ENCODE measurements at regions not wholly inside any gene's neighbourhood (a gene's known extent, or its start where the extent isn't known, plus 50 kb on each side); places are given as distances from the start of the nearest gene placed in this dataset.

DNA sequence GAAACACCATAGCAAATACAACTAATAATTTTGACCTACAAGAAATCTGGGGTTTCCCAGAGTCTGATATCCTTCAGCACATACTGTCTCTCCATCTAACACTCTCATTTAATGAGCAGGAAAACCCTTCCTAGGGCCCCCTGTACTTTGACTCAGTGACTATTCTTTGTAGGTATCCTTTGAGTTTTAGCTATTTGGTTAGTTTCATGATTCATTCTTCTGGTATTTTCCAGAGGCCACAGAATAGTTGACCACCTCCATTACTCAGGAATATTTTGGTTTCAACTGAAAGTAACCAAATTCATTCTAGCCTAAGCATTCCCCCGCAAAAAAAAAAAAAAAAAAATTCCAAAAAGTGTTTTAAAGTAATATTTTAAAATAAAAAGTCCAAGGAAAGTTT lies 140.0 kb downstream of the IDS start:
- Histone ChIP-seq H3K4me3 (ENCODE audit: low read length) (no peak overlapping the region), H3K27me3 (ENCODE audit: low read depth, low read length) (no peaks in the 10 kb centered on the region), H3K4me2 (ENCODE audit: low read length) (no peak overlapping the region), H4K20me1 (ENCODE audit: insufficient read depth, low read length) (no peaks in the 10 kb centered on the region), H3K9ac (ENCODE audit: low read length) (no peak overlapping the region), H3K36me3 (replicated peaks; ENCODE audit: low read depth, low read length) (no peaks in the 10 kb centered on the region), H3K79me2 (ENCODE audit: low read length) (no peaks in the 10 kb centered on the region), H3K9me3 (ENCODE audit: insufficient read depth, low read length) (no peaks in the 10 kb centered on the region), H2AFZ (ENCODE audit: low read depth, low read length) (no peak overlapping the region), H3K4me1 (ENCODE audit: low read length) (no peaks in the 10 kb centered on the region), H3K27ac (ENCODE audit: low read length) (no peak overlapping the region)
- TF ChIP-seq, protein P1, sequence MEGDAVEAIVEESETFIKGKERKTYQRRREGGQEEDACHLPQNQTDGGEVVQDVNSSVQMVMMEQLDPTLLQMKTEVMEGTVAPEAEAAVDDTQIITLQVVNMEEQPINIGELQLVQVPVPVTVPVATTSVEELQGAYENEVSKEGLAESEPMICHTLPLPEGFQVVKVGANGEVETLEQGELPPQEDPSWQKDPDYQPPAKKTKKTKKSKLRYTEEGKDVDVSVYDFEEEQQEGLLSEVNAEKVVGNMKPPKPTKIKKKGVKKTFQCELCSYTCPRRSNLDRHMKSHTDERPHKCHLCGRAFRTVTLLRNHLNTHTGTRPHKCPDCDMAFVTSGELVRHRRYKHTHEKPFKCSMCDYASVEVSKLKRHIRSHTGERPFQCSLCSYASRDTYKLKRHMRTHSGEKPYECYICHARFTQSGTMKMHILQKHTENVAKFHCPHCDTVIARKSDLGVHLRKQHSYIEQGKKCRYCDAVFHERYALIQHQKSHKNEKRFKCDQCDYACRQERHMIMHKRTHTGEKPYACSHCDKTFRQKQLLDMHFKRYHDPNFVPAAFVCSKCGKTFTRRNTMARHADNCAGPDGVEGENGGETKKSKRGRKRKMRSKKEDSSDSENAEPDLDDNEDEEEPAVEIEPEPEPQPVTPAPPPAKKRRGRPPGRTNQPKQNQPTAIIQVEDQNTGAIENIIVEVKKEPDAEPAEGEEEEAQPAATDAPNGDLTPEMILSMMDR (IDR thresholded peaks at IDR 0.05; ENCODE audit: low read depth, low read length), result no peak
- no peak for TF ChIP-seq EZH2phosphoT487 (IDR thresholded peaks at IDR 0.05; ENCODE audit: low read depth)

DNA sequence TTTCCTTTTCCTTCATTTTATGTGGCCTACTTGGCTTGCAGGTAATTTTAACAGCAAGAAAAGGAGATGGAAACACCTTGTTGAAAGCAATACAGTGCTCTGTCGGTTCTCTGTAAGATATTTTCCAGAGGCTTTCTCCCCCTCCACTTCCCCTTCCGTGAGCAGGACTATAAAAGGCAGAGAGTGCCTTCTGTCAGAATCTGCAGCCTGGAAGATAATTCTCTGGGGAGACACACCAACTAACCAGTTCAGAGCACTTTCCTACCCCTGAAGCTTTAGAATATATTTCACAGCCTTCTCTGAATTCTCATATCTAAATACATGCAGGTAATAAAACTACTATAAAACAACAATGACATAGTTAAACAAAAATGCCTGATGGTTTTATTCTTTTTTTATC lies 141.1 kb downstream of the IDS start:
- TF ChIP-seq EZH2phosphoT487 (IDR thresholded peaks at IDR 0.05; ENCODE audit: low read depth), result no peak
- TF ChIP-seq, protein P1 (IDR thresholded peaks at IDR 0.05; ENCODE audit: low read depth, low read length), result no peak
- no peak overlapping the region for H3K4me2 ChIP-seq (ENCODE audit: low read length)

DNA sequence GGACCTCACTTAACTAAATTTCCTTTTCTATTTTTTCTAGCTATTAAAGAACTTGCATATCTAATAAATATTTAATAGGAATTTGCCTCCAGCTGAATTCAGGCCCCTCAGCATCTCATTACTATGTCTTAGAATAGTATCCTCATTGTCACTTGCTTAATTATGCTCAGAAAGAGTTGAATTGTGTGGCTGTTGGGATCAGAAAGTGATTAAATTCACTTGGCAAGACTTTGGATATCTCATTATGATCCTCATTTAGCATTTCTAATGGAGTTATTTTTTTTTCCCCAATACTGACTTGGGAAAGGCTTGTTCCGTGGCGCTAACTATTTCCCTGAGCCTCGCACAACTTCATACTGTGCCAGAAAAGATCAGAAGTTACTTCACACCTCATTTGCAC lies 158.8 kb downstream of the IDS start:
- H3K9me3 ChIP-seq (ENCODE audit: insufficient read depth, low read length), result no peaks in the 10 kb centered on the region
- no peak overlapping the region for H2AFZ ChIP-seq (ENCODE audit: low read depth, low read length)
- no peak overlapping the region for H3K27ac ChIP-seq (ENCODE audit: low read length)
- H3K4me1 ChIP-seq (ENCODE audit: low read length), result no peaks in the 10 kb centered on the region
- no peaks in the 10 kb centered on the region for H3K36me3 ChIP-seq (replicated peaks; ENCODE audit: low read depth, low read length)
- no peak overlapping the region for H3K4me2 ChIP-seq (ENCODE audit: low read length)
- H3K4me3 ChIP-seq (ENCODE audit: low read length), result no peak overlapping the region
- H3K9ac ChIP-seq (ENCODE audit: low read length), result no peak overlapping the region
- no peaks in the 10 kb centered on the region for H4K20me1 ChIP-seq (ENCODE audit: insufficient read depth, low read length)
- no peaks in the 10 kb centered on the region for H3K27me3 ChIP-seq (ENCODE audit: low read depth, low read length)
- TF ChIP-seq, protein P1 (IDR thresholded peaks at IDR 0.05; ENCODE audit: low read depth, low read length), result no peak
- no peak for TF ChIP-seq EZH2phosphoT487 (IDR thresholded peaks at IDR 0.05; ENCODE audit: low read depth)
- H3K79me2 ChIP-seq (ENCODE audit: low read length), result no peaks in the 10 kb centered on the region

More for the DNA sequence above, 141.1 kb downstream of the IDS start:
- Histone ChIP-seq H3K27ac (ENCODE audit: low read length) (no peak overlapping the region), H3K4me3 (ENCODE audit: low read length) (no peak overlapping the region), H2AFZ (ENCODE audit: low read depth, low read length) (no peak overlapping the region), H3K36me3 (replicated peaks; ENCODE audit: low read depth, low read length) (no peaks in the 10 kb centered on the region), H3K27me3 (ENCODE audit: low read depth, low read length) (no peaks in the 10 kb centered on the region), H3K79me2 (ENCODE audit: low read length) (no peaks in the 10 kb centered on the region), H3K9ac (ENCODE audit: low read length) (no peak overlapping the region), H3K4me1 (ENCODE audit: low read length) (no peaks in the 10 kb centered on the region), H3K9me3 (ENCODE audit: insufficient read depth, low read length) (no peaks in the 10 kb centered on the region), H4K20me1 (ENCODE audit: insufficient read depth, low read length) (no peaks in the 10 kb centered on the region)

DNA sequence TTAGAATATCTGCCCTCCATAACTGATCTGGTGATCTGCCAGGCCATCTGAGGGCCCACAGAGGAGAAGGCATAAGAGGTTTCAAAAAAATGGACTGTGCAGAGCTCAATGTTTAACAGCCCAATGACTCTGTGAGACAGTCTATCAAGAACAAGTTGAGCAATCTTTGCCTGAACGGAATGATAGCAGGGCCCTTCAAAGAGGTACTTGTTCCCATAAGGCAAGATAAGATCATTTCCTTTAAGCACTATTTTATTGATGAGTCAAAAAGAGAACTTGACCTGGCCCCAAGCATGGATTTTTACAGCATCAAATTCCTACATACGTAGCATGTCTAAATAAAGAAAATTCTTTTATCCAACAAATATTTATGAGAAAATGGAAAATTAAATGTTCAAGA lies 182.8 kb downstream of the IDS start:
- Histone ChIP-seq H3K9ac (ENCODE audit: low read length) (no peak overlapping the region), H3K27ac (ENCODE audit: low read length) (no peak overlapping the region), H3K4me3 (ENCODE audit: low read length) (no peak overlapping the region), H2AFZ (ENCODE audit: low read depth, low read length) (no peak overlapping the region), H3K4me1 (ENCODE audit: low read length) (no peaks in the 10 kb centered on the region), H3K4me2 (ENCODE audit: low read length) (no peak overlapping the region), H3K9me3 (ENCODE audit: insufficient read depth, low read length) (no peaks in the 10 kb centered on the region), H4K20me1 (ENCODE audit: insufficient read depth, low read length) (no peaks in the 10 kb centered on the region), H3K36me3 (replicated peaks; ENCODE audit: low read depth, low read length) (no peaks in the 10 kb centered on the region), H3K79me2 (ENCODE audit: low read length) (no peaks in the 10 kb centered on the region), H3K27me3 (ENCODE audit: low read depth, low read length) (no peaks in the 10 kb centered on the region)
- TF ChIP-seq, protein P1 (IDR thresholded peaks at IDR 0.05; ENCODE audit: low read depth, low read length), result no peak
- TF ChIP-seq EZH2phosphoT487 (IDR thresholded peaks at IDR 0.05; ENCODE audit: low read depth), result no peak
